H1 (cell line): ENCODE measurements at regions not wholly inside any gene's neighbourhood (a gene's known extent, or its start where the extent isn't known, plus 50 kb on each side); places are given as distances from the start of the nearest gene placed in this dataset.

Experiments
- BCL11A ChIP-seq, 2 experiments: IDR thresholded peaks; one replicate each; pipeline ENCODE4 v1.6.1; 2011; ENCODE audit warnings: low read depth in 2 of 2, low read length in 2 of 2, mild to moderate bottlenecking in 2 of 2
- KDM5A ChIP-seq: fragments of 200-600 bp; IDR thresholded peaks from 2 replicates; pipeline ENCODE4 v1.7.1; 2012; ENCODE audit warnings: mild to moderate bottlenecking, low read length, inconsistent platforms, mixed read lengths
- SRF ChIP-seq: IDR thresholded peaks from 2 replicates; pipeline ENCODE4 v1.6.1; 2011; ENCODE audit warnings: mild to moderate bottlenecking, low read depth, low read length, moderate library complexity

GRCh38 chr14:89609500-89610100, 192.6 kb upstream of the FOXN3 start (continued):
- no peak for TF ChIP-seq BCL11A (IDR thresholded peaks at IDR 0.05; ENCODE audit: low read depth in 2 of 2, low read length in 2 of 2)
- no peak for TF ChIP-seq KDM5A
- no peak for TF ChIP-seq SRF
